Upper lobe of left lung (tissue), 6 donors: ENCODE measurements at regions not wholly inside any gene's neighbourhood (a gene's known extent, or its start where the extent isn't known, plus 50 kb on each side); places are given as distances from the start of the nearest gene placed in this dataset.

Source experiments
- ATAC-seq, 2 donors: fragments of 200-7000 bp; cut with Tn5 transposase; one replicate each; pipeline ENCODE4 v1.9.1; 2022; ENCODE audit warnings: mild to moderate bottlenecking in 2 of 2, moderate library complexity in 2 of 2; ENCODE audit not compliant: low FRiP score in 2 of 2
- DNase-seq, 2 donors: peaks; one replicate each; pipeline ENCODE4 v3.0.0-alpha.2; 2019 to 2020
- H3K27ac ChIP-seq, 4 donors: fragments of 200-600 bp; sonication (generic); one replicate each; pipeline ENCODE4 v1.5.1; 2016 to 2019
- H3K27me3 ChIP-seq, 4 donors: fragments of 200-600 bp; sonication (generic); one replicate each; pipeline ENCODE4 v1.5.1; 2017 to 2019
- H3K36me3 ChIP-seq, 4 donors: fragments of 200-600 bp; sonication (generic); one replicate each; pipeline ENCODE4 v1.5.1; 2016 to 2019
- H3K4me1 ChIP-seq, 4 donors: fragments of 200-600 bp; sonication (generic); one replicate each; pipeline ENCODE4 v1.5.1; 2018 to 2019
- H3K4me3 ChIP-seq, 4 donors: fragments of 200-600 bp; sonication (generic); one replicate each; pipeline ENCODE4 v1.5.1; 2017 to 2019; ENCODE audit warnings: mild to moderate bottlenecking in 2 of 4, moderate library complexity in 1 of 4
- H3K9me3 ChIP-seq, 4 donors: fragments of 200-600 bp; sonication (generic); one replicate each; pipeline ENCODE4 v1.5.1; 2018 to 2019
- EP300 ChIP-seq, 4 donors: sonication (generic); formaldehyde crosslinking; IDR thresholded peaks; one replicate each; pipeline ENCODE4 v1.5.1; 2017; ENCODE audit warnings: antibody characterized with exemption in 4 of 4, control low read depth in 2 of 4
- POLR2A ChIP-seq, 4 donors: fragments of 450-650 bp; IDR thresholded peaks; one replicate each; pipeline ENCODE4 v1.5.1; 2016 to 2017; ENCODE audit warnings: antibody characterized with exemption in 4 of 4, mild to moderate bottlenecking in 2 of 4
- POLR2AphosphoS5 ChIP-seq, 2 donors: sonication (generic); formaldehyde crosslinking; IDR thresholded peaks; one replicate each; pipeline ENCODE4 v1.5.1; 2017; ENCODE audit warnings: antibody characterized with exemption in 2 of 2
- WGBS, 2 donors: methylation state at CpG; one replicate each; pipeline ENCODE4 v1.1.5; 2017 to 2018; 5-methylcytosine and 5-hydroxymethylcytosine counted together
- TF ChIP-seq, protein P1 (sequence below), 6 experiments: fragments of 450-650 bp in 4 of 6; fragments of 200-600 bp in 2 of 6; sonication (generic) in 2 of 6; IDR thresholded peaks; one replicate each; pipeline ENCODE4 v1.5.1; 2016 to 2019; ENCODE audit warnings: antibody characterized with exemption in 6 of 6
- donor health status: DM: no; HTN: no; CAD: no; lungs with moderate emphysema.
- donor health status: DM: no; HTN: yes; CAD: no; lungs with severe emphysema.

DNA sequence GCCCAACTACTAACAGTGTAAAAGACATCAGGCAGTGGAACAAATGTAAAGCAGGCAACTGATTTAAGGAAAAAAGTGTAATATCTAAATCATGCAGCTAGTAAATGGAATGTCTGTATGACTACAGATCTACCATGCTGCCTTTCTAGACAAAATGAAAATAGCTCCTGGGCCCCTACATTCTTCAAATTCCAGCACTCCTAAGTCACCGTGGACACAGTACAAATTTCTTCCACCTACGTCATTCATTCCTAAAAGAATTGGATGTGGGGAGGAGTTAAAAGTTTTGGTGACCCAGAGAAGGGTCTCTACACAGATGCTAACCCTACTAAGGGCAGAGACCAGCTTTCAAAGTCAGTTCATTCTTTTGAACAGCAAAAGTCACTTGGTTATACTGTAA, 137.2 kb upstream of the ARHGEF9 start:
- Histone ChIP-seq H3K27ac (no peak overlapping the region), H3K36me3 (no peaks in the 10 kb centered on the region), H3K9me3 (peaks cover 0 to under 1% (median 0%) of the 10 kb centered on the region in 4 donors), H3K27me3 (no peaks in the 10 kb centered on the region), H3K4me3 (no peak overlapping the region), H3K4me1 (no peaks in the 10 kb centered on the region)
- DNase-seq (no peak), ATAC-seq (no peak)
- 33 to 68% methylated on average over 2 of the region's 2 CpGs for WGBS, 2 donors
- TF ChIP-seq POLR2A (IDR thresholded peaks at IDR 0.05) (no peak), EP300 (IDR thresholded peaks at IDR 0.05) (no peak), POLR2AphosphoS5 (IDR thresholded peaks at IDR 0.05) (no peak)
- TF ChIP-seq, protein P1, sequence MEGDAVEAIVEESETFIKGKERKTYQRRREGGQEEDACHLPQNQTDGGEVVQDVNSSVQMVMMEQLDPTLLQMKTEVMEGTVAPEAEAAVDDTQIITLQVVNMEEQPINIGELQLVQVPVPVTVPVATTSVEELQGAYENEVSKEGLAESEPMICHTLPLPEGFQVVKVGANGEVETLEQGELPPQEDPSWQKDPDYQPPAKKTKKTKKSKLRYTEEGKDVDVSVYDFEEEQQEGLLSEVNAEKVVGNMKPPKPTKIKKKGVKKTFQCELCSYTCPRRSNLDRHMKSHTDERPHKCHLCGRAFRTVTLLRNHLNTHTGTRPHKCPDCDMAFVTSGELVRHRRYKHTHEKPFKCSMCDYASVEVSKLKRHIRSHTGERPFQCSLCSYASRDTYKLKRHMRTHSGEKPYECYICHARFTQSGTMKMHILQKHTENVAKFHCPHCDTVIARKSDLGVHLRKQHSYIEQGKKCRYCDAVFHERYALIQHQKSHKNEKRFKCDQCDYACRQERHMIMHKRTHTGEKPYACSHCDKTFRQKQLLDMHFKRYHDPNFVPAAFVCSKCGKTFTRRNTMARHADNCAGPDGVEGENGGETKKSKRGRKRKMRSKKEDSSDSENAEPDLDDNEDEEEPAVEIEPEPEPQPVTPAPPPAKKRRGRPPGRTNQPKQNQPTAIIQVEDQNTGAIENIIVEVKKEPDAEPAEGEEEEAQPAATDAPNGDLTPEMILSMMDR (IDR thresholded peaks at IDR 0.05), result no peak

DNA sequence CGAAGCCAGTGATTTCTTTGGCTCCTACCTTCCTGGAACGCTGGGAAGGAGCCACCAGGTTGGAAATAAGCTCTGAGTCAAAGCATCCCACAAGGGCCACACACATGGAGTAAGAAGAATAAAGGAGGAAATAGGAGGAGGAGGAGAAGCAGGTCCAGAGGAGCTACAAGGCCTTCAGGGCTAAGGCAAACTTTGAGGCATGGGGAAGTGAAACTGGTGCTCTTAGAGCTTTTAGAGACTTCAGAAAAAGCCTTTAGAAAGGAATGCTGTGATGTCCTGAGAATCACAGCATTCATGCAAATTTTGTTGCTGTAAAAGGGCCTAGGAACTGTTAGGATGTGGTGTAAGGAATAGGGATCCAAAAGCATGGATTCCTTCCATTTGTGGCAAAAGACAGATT, 135.9 kb upstream of the ARHGEF9 start:
- DNase-seq (no peak), ATAC-seq (no peak)
- Histone ChIP-seq H3K4me1 (no peaks in the 10 kb centered on the region), H3K27me3 (no peaks in the 10 kb centered on the region), H3K4me3 (no peak overlapping the region), H3K36me3 (no peaks in the 10 kb centered on the region), H3K9me3 (no peaks in the 10 kb centered on the region), H3K27ac (no peak overlapping the region)
- TF ChIP-seq EP300 (IDR thresholded peaks at IDR 0.05) (no peak), POLR2AphosphoS5 (IDR thresholded peaks at IDR 0.05) (no peak), POLR2A (IDR thresholded peaks at IDR 0.05) (no peak)
- TF ChIP-seq, protein P1 (IDR thresholded peaks at IDR 0.05), result no peak
- 67 to 76% methylated on average over 2 of the region's 2 CpGs for WGBS, 2 donors

DNA sequence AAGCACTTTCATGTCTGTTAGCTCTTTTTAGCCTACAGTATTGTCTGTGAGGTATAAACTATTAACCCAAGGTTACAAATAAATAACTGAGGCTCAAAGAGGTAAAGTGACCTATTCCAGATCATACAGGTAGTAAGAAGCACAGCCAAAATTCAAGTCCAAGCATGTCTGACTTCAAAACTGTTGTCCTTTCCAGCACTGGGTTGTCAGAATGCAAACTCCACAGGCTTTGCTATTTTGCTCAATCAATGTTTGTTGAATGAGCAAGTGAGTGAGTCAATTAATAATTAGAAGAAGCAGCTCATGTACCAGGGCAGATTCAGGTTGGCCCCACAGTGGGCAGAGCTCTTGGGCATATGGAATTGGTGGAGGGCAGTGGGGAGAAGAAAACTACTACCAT, 134.1 kb upstream of the ARHGEF9 start:
- no peak for ATAC-seq

DNA sequence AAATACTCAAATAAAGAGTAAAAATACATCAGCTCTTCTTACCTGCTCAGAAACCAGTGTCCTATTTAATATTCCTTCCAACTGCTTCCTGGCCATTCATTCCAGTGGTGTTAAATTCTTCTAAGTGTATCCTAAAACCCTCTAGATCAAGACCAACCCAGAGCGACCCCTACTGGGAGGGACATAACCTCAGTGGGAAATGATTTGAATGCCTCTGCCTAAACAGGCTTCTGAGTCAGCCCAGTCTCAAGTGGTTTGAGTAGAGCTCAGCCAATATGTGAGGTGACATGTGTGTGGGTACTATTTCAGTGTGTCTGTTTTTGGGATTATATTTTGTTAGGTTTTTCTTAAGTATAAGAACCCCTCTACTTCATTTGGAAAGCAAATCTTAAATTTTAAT, 133.6 kb upstream of the ARHGEF9 start:
- Histone ChIP-seq H3K9me3 (peaks cover 0 to 13% (median 0%) of the 10 kb centered on the region in 4 donors), H3K4me3 (no peak overlapping the region), H3K4me1 (no peaks in the 10 kb centered on the region), H3K36me3 (no peaks in the 10 kb centered on the region), H3K27ac (no peak overlapping the region), H3K27me3 (no peaks in the 10 kb centered on the region)
- ATAC-seq (no peak), DNase-seq (no peak)
- TF ChIP-seq, protein P1 (IDR thresholded peaks at IDR 0.05), result no peak
- TF ChIP-seq EP300 (IDR thresholded peaks at IDR 0.05) (no peak), POLR2AphosphoS5 (IDR thresholded peaks at IDR 0.05) (no peak), POLR2A (IDR thresholded peaks at IDR 0.05) (no peak)
- 30 to 40% methylated on average over 1 of the region's 1 CpG for WGBS, 2 donors

More for the DNA sequence above, 134.1 kb upstream of the ARHGEF9 start:
- no peak overlapping the region for H3K27ac ChIP-seq
- no peak for DNase-seq
- TF ChIP-seq, protein P1 (IDR thresholded peaks at IDR 0.05), result no peak
- TF ChIP-seq POLR2A (IDR thresholded peaks at IDR 0.05) (no peak), POLR2AphosphoS5 (IDR thresholded peaks at IDR 0.05) (no peak), EP300 (IDR thresholded peaks at IDR 0.05) (no peak)
- H3K4me1 ChIP-seq, result no peaks in the 10 kb centered on the region
- H3K4me3 ChIP-seq, result no peak overlapping the region
- H3K36me3 ChIP-seq, result no peaks in the 10 kb centered on the region
- H3K27me3 ChIP-seq, result no peaks in the 10 kb centered on the region
- H3K9me3 ChIP-seq, result peaks cover 0 to 9% (median 0%) of the 10 kb centered on the region in 4 donors

DNA sequence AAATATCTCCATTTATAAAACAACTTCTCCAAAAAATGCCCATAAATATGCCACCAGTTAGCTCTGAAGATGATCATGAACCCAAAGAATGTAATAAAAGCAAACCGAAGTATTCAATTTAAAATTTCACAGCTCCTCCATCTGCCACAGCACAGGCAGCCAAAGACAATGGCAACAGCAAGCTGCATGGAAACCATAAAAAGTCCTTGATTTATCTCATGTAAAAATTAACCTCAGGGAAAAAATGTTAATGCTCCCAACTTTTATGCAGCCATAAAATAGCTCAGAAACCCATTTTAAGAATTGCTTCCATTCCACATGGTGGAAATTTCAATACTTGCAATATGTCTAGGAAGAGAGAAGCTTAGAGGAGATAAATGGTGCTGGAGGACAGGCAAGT, 132.3 kb upstream of the ARHGEF9 start:
- Histone ChIP-seq H3K27me3 (no peaks in the 10 kb centered on the region), H3K9me3 (peaks cover 0 to 21% (median 0%) of the 10 kb centered on the region in 4 donors), H3K4me1 (no peaks in the 10 kb centered on the region), H3K27ac (no peak overlapping the region), H3K36me3 (no peaks in the 10 kb centered on the region), H3K4me3 (no peak overlapping the region)
- ATAC-seq, result no peak
- 91 to 100% methylated on average over 1 of the region's 1 CpG for WGBS, 2 donors
- TF ChIP-seq EP300 (IDR thresholded peaks at IDR 0.05) (no peak), POLR2A (IDR thresholded peaks at IDR 0.05) (no peak), POLR2AphosphoS5 (IDR thresholded peaks at IDR 0.05) (no peak)
- TF ChIP-seq, protein P1 (IDR thresholded peaks at IDR 0.05), result no peak
- DNase-seq, result no peak
